Adrenal gland (tissue), 9 donors: ENCODE measurements at regions not wholly inside any gene's neighbourhood (a gene's known extent, or its start where the extent isn't known, plus 50 kb on each side); places are given as distances from the start of the nearest gene placed in this dataset.

Source experiments
- DNase-seq, 7 donors: peaks; one replicate each; pipeline ENCODE4 v3.0.0-alpha.2; 2019 to 2020
- H3K27ac ChIP-seq, 5 donors: fragments of 200-600 bp; sonication (generic) in 4 of 5; 1 replicate in 3 of 5; 2 replicates in 2 of 5; pipeline versions ENCODE4 v1.5.1 to v1.8.0; 2016 to 2020; ENCODE audit warnings: mild to moderate bottlenecking in 1 of 5
- H3K27me3 ChIP-seq: fragments of 200-600 bp; 2 replicates; pipeline ENCODE4 v1.8.0; 2021
- H3K36me3 ChIP-seq, 2 donors: fragments of 200-600 bp; replicated peaks in 1 of 2; 1 replicate in 1 of 2; 2 replicates in 1 of 2; pipeline versions ENCODE4 v1.5.1 to v1.8.0; 2018 to 2022
- H3K4me1 ChIP-seq, 2 donors: fragments of 200-600 bp; replicated peaks in 1 of 2; 1 replicate in 1 of 2; 2 replicates in 1 of 2; pipeline versions ENCODE4 v1.5.1 to v1.8.0; 2018 to 2021
- H3K4me3 ChIP-seq, 4 donors: fragments of 200-600 bp; sonication (generic) in 3 of 4; one replicate each; pipeline ENCODE4 v1.5.1; 2016 to 2018
- H3K9me3 ChIP-seq, 3 donors: fragments of 200-600 bp; sonication (generic) in 1 of 3; replicated peaks in 1 of 3; 1 replicate in 2 of 3; 2 replicates in 1 of 3; pipeline versions ENCODE4 v1.5.1 to v1.8.0; 2016 to 2021
- POLR2A ChIP-seq, 2 donors: fragments of 450-650 bp; IDR thresholded peaks; one replicate each; pipeline ENCODE4 v1.6.1; 2017; ENCODE audit warnings: antibody characterized with exemption in 2 of 2, mild to moderate bottlenecking in 2 of 2, moderate library complexity in 1 of 2
- WGBS, 4 donors: extraction: QIAGEN DNeasy Blood & Tissue Kit in 2 of 4; methylation state at CpG; one replicate each; pipeline versions ENCODE4 v1.1.5 to v1.1.7; 2013 to 2017; 5-methylcytosine and 5-hydroxymethylcytosine counted together
- intact Hi-C, 2 donors: fragments of 100-400 bp; cut with DNase I; formaldehyde crosslinking; loops; one replicate each; pipeline versions ENCODE4 v1.14.1 to v1.15.0; 2022 to 2023
- TF ChIP-seq, protein P1 (sequence below), 6 experiments: fragments of 450-650 bp in 4 of 6; fragments of 200-600 bp in 2 of 6; sonication (generic) in 1 of 6; IDR thresholded peaks; 1 replicate in 5 of 6; 2 replicates in 1 of 6; pipeline versions ENCODE4 v1.5.1 to v1.8.0; 2016 to 2021; ENCODE audit warnings: antibody characterized with exemption in 6 of 6, mild to moderate bottlenecking in 2 of 6, moderate library complexity in 1 of 6
- donor health status: healthy with polysubstance abuse.
- donor health status: Bipolar disorder and iron deficiency.
- donor health status: DM: yes; HTN: yes; CAD: no.
- donor health status: DM: no; HTN: no; CAD: no.
- donor health status: DM: no; HTN: no; CAD: no.

DNA sequence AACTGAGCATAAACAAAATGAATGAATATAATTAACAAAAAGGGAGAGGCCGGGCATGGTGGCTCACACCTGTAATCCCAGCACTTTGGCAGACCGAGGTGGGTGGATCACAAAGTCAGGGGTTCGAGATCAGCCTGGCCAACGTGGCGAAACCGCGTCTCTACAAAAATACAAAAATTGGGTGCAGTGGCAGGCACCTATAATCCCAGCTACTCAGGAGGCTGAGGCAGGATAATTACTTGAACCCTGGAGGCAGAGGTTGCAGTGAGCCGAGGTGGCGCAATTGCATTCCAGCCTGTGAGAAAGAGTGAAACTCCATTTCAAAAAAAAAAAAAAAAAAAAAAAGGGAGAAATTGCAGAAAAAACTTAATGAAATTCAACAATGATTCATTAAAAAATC, 839.3 kb upstream of the CTNND2 start:
- 81 to 91% (median 89%) methylated on average over 9 of the region's 9 CpGs for WGBS, 4 donors
- TF ChIP-seq POLR2A (IDR thresholded peaks at IDR 0.05): no peak
- TF ChIP-seq, protein P1, sequence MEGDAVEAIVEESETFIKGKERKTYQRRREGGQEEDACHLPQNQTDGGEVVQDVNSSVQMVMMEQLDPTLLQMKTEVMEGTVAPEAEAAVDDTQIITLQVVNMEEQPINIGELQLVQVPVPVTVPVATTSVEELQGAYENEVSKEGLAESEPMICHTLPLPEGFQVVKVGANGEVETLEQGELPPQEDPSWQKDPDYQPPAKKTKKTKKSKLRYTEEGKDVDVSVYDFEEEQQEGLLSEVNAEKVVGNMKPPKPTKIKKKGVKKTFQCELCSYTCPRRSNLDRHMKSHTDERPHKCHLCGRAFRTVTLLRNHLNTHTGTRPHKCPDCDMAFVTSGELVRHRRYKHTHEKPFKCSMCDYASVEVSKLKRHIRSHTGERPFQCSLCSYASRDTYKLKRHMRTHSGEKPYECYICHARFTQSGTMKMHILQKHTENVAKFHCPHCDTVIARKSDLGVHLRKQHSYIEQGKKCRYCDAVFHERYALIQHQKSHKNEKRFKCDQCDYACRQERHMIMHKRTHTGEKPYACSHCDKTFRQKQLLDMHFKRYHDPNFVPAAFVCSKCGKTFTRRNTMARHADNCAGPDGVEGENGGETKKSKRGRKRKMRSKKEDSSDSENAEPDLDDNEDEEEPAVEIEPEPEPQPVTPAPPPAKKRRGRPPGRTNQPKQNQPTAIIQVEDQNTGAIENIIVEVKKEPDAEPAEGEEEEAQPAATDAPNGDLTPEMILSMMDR (IDR thresholded peaks at IDR 0.05): no peak
- Histone ChIP-seq H3K36me3 (no peaks in the 10 kb centered on the region), H3K4me1 (no peaks in the 10 kb centered on the region), H3K27me3 (no peaks in the 10 kb centered on the region), H3K4me3 (no peak overlapping the region), H3K9me3 (no peaks in the 10 kb centered on the region), H3K27ac (no peak overlapping the region)
- intact Hi-C loops: no loop called here
- no peak for DNase-seq

DNA sequence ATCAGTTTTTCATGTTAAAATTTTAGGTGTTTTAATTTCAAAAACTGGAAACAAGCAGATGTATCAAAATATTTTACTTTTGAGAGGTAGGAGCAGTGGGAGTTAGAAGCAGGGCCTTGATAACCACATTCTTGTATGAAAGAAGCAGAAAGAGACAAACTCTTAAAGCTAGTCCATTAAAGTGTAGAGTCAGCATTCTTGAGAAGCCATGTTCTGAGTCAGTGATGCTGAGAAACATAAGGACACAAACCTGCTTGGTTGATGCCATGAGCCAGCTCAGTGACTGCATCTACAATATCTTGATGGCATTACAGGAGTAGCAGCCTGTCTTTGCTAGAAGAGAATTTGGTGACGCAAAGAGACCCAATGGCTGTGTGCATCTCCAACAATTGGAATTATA, 826.1 kb upstream of the CTNND2 start:
- intact Hi-C loops: no loop called here
- Histone ChIP-seq H3K4me3 (no peak overlapping the region), H3K27ac (no peak overlapping the region), H3K9me3 (no peaks in the 10 kb centered on the region), H3K27me3 (no peaks in the 10 kb centered on the region), H3K4me1 (no peaks in the 10 kb centered on the region), H3K36me3 (no peaks in the 10 kb centered on the region)
- DNase-seq: no peak
- no peak for TF ChIP-seq POLR2A (IDR thresholded peaks at IDR 0.05)
- TF ChIP-seq, protein P1 (IDR thresholded peaks at IDR 0.05): no peak
- 90 to 100% (median 98%) methylated on average over 1 of the region's 1 CpG for WGBS, 4 donors

DNA sequence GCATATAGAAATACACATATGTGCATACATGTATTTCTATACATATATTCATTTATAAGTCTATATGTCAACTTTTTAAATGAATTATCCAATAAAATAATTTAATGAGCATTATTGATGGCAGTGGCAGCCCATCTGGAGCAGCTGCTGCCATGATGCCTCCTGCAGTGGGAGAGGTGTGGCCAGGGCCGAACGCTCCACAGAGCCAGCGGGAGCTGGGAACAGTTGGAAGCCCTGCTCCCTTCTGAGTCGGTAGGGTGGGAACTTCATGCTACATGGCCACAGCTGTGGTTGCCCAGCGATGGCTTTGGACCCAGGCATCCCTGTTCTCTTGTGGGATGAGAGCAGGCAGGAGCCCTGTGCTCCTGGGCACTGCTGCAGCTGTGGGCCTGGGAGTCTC, 812.4 kb upstream of the CTNND2 start:
- no peak for DNase-seq
- H3K4me3 ChIP-seq: no peak overlapping the region
- no peak overlapping the region for H3K27ac ChIP-seq
- intact Hi-C loops: no loop called here
- H3K4me1 ChIP-seq: no peaks in the 10 kb centered on the region
- no peaks in the 10 kb centered on the region for H3K9me3 ChIP-seq
- H3K36me3 ChIP-seq: no peaks in the 10 kb centered on the region
- WGBS, 4 donors: 83 to 93% (median 85%) methylated on average over 3 to 5 of the region's 5 CpGs
- TF ChIP-seq, protein P1 (IDR thresholded peaks at IDR 0.05): no peak
- TF ChIP-seq POLR2A (IDR thresholded peaks at IDR 0.05): no peak
- no peaks in the 10 kb centered on the region for H3K27me3 ChIP-seq

DNA sequence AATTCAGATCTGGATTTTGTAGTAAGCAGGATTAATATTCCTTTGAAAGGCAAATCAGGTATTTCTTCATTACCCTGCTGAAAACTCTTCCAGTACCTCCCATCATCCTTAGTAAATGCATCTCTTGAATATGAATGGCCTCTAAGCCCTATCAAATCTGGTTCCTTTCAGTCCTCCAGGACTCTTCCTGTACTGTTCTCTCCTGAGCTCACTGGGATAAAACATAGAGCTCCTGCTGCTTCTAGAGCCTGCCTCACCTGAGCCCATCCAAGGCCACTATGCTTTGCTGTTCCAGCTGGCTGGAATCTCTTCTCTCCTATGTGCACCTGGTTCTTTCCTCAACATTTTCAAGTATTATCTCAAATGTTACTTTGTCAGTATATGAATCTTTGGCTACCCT, 803.3 kb upstream of the CTNND2 start:
- no peaks in the 10 kb centered on the region for H3K27me3 ChIP-seq
- no peak overlapping the region for H3K4me3 ChIP-seq
- H3K27ac ChIP-seq: no peak overlapping the region
- no peaks in the 10 kb centered on the region for H3K4me1 ChIP-seq
- H3K9me3 ChIP-seq: no peaks in the 10 kb centered on the region
- TF ChIP-seq, protein P1 (IDR thresholded peaks at IDR 0.05): no peak
- no peak for TF ChIP-seq POLR2A (IDR thresholded peaks at IDR 0.05)
- H3K36me3 ChIP-seq: no peaks in the 10 kb centered on the region
- intact Hi-C loops: no loop called here
- no peak for DNase-seq
